ENCODE measurements at regions not wholly inside any gene's neighbourhood (a gene's known extent, or its start where the extent isn't known, plus 50 kb on each side); places are given as distances from the start of the nearest gene placed in this dataset.
A peak's percentile ranks its signal among the peaks of the same experiment; 100 is the strongest.

DNA sequence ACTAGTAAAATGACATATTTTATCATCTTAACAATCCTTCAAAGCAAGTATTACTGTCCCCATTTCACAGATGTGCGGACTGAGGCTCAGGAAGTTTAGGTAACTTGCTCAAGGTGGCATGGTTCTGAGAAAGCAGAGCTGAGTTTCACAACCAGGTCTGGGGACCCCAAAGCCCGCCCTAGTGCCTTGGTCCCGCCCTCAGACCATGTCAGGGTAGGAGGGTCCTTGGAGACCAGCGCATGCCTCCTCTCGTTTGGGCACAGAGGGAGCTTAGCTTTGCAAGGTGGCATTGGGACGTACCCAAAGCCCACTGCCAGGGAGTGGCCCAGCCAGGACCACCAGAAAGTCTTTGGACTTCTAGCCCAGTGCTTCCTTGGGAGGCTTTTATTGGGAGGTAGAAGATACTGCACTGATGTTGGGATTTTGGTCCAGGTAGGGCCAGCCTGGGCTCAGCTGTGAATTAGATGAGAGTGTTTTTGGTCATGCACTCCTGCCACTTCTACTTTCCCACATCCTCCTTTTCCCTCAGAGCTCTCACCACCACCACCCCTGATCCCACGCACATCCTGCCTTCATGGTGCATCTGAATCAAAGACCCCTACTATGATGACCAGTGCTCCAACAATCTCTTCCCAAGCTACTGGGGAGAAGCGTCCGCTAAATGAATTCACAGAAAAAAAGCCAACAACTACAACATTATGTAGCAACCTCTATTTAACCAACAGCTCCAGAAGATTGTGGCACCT, 307.9 kb downstream of the TLE3 start:
- Histone ChIP-seq H3K4me3 (no peak overlapping the region), H3K27ac (no peak overlapping the region), H3K4me1 (peaks cover 2 to 13% (median 10%) of the 10 kb centered on the region in 9 donors), H3K9me3 (peaks cover 0 to 13% (median 3%) of the 10 kb centered on the region in 11 donors), H3K27me3 (peaks cover 0 to 25% (median 11%) of the 10 kb centered on the region in 7 donors), H3K36me3 (no peaks in the 10 kb centered on the region)
- intact Hi-C loops (cut with DNase I) = no loop called here
- DNase-seq (no peak), ATAC-seq (no peak)
- WGBS, 2 donors = 82 to 85% methylated on average over 9 of the region's 9 CpGs
- TF ChIP-seq CTCF (IDR thresholded peaks at IDR 0.05) = no peak

DNA sequence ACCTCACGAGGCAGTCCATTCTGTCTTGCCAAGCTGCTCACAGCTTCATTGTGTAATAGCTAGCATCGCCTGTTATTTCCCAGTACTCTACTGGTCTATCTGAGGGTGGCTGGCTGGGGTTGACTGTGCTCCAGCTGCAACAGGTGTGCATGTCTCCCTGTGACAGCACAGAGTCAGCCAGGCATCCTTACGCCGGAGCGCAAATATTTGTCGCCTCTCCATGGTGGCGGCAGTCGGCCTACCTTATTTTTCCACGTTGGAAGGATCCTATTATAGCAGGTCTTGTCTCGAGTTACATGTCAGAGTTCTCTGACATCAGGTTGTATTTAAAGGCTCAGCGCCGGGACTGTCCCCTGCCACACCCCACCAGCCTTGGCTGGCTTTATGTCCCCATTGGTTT, 307.1 kb downstream of the TLE3 start:
- Histone ChIP-seq H3K27me3 (peaks cover 0 to 21% (median 11%) of the 10 kb centered on the region in 7 donors), H3K9me3 (peaks cover 0 to 13% (median 3%) of the 10 kb centered on the region in 11 donors), H3K4me1 (peaks cover 7 to 21% (median 17%) of the 10 kb centered on the region in 9 donors), H3K27ac (no peak overlapping the region), H3K4me3 (no peak overlapping the region), H3K36me3 (no peaks in the 10 kb centered on the region)
- ATAC-seq (no peak), DNase-seq (no peak)
- no peak for TF ChIP-seq CTCF (IDR thresholded peaks at IDR 0.05)
- intact Hi-C loops (cut with DNase I) = no loop called here
- 85 to 92% methylated on average over 12 of the region's 12 CpGs for WGBS, 2 donors

DNA sequence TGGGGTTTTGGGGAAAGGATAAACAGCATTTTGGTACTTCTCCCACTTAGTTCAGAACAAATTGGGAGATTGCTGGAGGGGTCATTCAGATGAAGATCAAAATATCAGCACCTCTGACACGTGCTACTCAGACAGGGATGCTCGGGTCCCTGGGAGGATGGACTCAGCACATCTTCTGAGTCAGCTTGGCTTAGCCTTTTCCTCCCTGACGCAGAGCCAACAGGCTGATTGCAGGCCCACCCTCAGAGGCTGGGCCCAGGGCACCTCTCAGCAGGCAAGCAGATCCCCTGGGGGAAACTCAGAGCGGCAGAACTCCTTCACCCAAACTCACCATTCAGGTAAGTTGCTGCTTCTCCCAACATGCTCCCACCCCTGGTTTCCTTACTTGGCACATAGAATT, 304.9 kb downstream of the TLE3 start:
- WGBS, 2 donors = 85 to 87% methylated on average over 4 of the region's 4 CpGs
- TF ChIP-seq CTCF (IDR thresholded peaks at IDR 0.05) = no peak
- Histone ChIP-seq H3K4me1 (peaks cover 7 to 25% (median 20%) of the 10 kb centered on the region in 9 donors), H3K27me3 (peaks cover 0 to 11% (median 8%) of the 10 kb centered on the region in 7 donors), H3K9me3 (peaks cover 0 to 13% (median 3%) of the 10 kb centered on the region in 11 donors), H3K4me3 (no peak overlapping the region), H3K27ac (no peak overlapping the region), H3K36me3 (no peaks in the 10 kb centered on the region)
- DNase-seq (no peak), ATAC-seq (no peak)
- intact Hi-C loops (cut with DNase I) = no loop called here

DNA sequence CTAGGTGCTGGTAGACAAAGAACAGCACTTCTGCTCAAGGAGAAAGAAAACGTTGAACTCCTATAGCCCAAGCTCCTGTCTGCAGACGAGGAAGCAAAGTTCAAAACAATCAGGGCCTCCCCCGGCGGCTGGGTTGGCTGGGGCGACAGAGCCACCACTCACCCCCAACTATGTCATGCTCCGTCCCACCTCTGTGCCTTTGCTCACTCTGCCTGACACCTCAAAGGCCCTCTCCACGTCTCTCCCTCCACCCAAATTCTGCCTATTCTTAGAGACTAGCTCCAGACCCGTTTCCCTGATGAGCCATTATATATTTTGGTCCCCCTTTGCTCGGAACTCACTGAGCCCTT, 304.3 kb downstream of the TLE3 start:
- WGBS, 2 donors = 79 to 88% methylated on average over 9 of the region's 9 CpGs

More for the DNA sequence above, 304.3 kb downstream of the TLE3 start:
- Histone ChIP-seq H3K27ac (peak overlapping the region in 5 of 10 donors; percentile 59 to 87 (median 83)), H3K4me3 (no peak overlapping the region), H3K36me3 (no peaks in the 10 kb centered on the region), H3K4me1 (peaks cover 7 to 28% (median 20%) of the 10 kb centered on the region in 9 donors), H3K9me3 (peaks cover 0 to 13% (median 3%) of the 10 kb centered on the region in 11 donors), H3K27me3 (peaks cover 0 to 5% (median 2%) of the 10 kb centered on the region in 7 donors)
- ATAC-seq = no peak
- DNase-seq = no peak
- intact Hi-C loops (cut with DNase I) = no loop called here
- TF ChIP-seq CTCF (IDR thresholded peaks at IDR 0.05) = no peak

All from heart right ventricle (tissue), 16 donors.